GM19043 (cell line): ENCODE measurements at regions not wholly inside any gene's neighbourhood (a gene's known extent, or its start where the extent isn't known, plus 50 kb on each side); places are given as distances from the start of the nearest gene placed in this dataset.

ENCODE experiments used
- ATAC-seq: cut with Tn5 transposase; IDR thresholded peaks from one replicate; pipeline ENCODE4 v1.9.1; 2021; ENCODE audit warnings: low read depth; ENCODE audit not compliant: unreplicated experiment

DNA sequence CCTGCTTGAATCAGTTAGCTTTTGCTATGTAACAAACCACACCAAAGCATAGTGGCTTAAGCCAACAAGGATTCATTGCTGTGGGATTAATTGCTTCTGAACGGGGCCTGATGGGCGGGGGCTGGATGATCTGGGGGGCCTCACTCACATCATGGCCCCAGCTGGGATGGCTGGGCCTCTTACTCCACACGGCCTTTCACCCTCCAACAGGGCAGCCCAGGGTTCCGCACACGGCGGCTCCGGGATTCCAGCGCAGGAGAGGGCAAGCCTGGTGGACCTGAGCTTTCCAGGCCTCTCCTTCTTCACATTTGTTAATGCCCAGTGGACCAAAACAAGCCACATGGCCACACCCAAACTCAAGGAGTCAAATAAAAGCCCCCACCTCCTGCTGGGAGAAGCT is 86.3 kb upstream of the PHLPP1 start:
- no peak for ATAC-seq

DNA sequence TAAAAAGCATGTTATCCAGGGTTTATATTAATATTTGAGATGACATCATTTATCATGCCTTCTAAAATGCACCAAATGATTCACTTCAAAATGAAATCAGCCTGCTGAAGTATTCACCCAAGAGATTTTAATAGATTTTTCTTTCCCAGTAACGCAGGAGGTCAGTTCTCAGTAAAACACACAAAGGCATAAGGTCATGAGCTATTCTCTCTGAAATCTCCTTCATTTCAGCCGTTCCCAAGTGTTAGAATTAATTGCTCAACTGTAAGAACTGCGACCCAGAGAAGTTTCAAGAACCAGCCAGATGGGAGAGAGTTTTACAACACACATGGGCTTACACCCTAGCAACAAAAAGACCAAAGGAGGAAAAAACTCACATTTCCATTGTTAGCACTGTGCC is 84.2 kb upstream of the PHLPP1 start:
- no peak for ATAC-seq

DNA sequence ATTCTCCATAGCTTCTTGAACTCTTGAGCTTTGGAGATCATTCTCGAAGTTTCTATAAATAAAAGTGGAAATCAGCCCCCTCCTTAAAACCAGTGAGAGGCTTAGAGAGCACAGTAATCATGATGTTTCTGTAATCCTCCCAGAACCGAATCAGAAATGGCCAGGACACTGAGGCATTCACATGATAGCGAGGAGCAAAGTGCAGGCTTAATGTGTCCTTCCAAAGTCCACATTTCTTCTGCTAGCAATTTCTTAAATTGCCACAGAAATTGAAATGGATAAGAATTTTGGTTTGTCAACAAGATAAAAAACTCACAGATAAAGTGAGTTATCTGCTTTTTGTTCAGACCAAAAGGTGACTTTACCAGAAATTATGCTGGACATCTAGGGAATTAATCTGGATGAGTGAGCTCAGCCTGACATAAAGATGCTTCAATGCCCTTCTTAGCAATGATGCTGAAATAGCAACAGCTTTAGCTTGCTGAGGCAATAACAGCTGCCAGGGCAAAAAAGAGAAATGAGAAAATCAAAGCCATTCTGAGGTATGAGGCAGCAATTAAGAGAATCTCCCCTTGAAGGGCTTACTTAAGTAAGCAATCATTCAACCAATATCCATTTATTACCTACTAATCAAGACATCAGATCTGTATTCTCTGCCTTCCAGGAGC is 82.4 kb upstream of the PHLPP1 start:
- ATAC-seq, result no peak

DNA sequence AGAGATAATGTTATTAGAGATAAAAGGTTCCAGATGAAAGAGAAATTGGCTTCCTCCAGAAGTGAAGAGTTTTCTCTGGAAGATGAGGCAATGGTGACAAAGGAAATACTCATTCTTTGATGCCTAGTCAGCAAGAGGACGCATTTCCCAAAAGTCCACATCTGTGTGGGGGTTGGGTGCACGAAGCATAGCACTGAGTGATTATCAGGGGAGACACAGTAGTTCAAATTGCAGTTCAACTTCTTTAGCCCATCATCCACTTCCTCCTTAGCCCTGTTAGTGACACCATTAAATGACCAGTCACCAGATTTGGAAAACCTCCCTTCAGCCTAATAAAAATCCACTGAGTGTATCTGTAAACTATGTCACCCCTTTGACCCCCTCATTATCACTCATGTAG is 80.9 kb upstream of the PHLPP1 start:
- ATAC-seq, result no peak

DNA sequence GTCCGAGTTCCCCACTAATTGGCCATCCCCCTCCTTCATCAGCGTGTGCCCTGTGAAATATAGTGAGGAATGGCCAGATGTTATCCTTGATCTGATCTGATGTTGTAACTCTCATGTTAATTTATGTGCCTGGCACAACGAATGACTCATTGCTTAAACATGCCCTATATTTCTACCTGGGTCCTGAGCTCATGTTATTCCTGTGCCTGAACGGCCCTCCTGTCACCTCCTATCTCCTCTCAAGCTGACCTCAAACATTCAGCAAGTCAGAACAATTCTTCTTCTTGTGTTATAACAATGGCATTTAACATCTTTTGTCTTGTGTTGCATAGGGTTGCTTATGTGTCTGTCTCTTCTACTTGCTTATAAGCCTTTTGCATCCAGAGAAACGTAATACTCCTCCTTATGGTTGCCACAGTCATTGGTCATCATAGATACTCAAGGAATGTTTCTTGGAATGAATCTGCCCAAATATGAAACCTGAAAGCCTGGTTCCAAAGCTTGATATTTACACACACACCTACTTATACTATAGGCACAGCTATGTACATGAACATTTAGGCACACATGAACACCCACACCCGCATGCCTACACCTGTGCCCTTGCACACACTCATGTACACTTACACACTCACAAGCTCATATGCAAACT is 80.2 kb upstream of the PHLPP1 start:
- no peak for ATAC-seq

DNA sequence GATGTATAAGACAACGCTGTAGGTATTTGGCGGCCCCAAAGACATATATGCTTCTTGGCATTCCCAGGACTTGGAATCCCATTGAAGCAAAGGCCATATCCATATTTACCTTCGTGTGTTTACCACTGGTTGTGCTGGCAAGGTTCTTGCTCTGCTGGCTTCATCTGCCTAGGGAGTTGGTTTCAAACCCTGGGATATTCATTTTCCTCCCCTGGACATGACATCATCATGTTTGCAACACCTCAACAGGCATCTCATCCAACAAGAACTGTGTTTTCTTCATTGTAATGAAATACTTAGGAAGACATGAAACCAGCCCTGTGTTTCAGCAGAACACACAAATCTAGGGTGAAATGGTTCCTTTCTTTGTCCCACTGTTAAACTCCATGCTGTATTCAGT is 77.9 kb upstream of the PHLPP1 start:
- no peak for ATAC-seq

DNA sequence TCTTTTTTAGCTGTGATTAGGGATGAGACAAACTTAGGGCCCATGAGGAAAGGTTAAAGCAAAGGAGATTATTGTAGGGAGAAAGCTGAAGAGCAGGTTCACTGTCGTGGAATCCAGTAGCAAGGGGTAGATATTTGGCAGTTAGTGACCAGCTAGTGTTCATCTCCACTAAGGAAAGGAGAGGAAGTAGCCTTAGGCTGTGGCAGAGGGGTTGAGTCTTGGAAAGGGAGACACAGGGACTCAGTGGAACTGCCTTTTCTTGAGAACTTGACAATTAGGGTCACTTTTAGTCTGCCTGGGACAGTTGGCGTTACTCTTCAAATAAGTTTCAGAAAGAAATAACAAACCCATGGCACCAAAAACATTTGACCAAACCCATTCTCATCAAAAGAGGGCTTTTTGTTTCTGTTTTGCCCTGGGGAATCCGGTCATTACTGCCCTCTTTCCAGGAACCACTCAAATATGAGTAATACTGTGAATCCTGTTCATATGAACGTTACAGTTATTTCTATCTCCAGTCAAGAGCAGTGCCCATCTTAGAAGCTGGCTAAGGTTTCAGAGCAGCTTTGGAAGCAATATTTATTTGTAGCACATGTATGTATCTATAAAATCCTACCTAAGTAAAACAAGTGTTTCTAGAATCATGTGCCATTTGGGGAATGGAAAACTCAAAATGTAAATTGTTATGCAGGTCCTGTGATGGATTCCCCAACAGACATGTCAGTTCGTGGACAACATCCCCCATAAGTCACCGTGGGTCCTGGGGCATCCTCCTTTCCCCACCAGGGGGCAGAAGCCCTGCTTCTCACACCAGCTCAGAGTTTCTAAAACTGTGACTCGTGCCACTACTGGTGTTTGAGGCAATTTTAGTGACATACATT is 77.3 kb upstream of the PHLPP1 start:
- ATAC-seq, result peak; percentile 68

DNA sequence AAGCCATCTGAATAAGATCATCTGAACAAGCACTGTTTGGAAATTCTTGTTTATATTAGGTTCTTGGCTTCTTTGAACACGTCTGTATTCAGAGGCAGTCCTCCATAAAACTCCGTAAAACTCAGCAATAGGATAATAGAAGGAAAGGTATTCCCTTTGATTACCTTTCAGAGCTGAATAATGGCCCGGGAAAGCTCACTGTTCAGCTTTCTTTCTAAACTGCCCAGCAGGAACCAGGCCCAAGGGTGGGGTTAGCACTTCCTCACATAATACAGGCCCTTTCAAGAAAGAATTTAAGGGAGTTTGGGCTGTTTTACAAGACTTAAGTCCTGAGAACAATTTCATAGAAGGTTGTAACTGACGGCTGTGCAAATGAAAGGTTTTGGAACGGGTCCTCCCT is 72.2 kb upstream of the PHLPP1 start:
- ATAC-seq, result no peak

DNA sequence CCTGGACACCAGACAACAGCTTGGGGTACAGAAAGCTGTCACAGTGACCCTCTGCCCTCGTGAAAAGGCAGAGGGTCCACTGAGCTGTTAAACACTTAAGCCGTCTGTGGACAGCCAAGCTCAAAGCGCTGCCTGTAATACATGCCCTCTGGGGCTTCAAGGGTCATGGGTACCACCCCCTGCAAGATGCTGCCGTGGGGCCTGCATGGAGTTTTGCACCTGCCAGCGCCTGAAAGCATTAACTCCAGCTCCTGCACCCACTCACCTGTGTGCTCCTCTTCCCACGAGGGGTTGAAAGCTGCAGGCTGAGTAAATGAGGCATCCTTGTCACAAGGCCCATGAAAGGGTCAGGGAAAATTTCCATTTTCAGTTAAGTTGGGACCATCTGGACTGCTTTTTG is 70.6 kb upstream of the PHLPP1 start:
- no peak for ATAC-seq

DNA sequence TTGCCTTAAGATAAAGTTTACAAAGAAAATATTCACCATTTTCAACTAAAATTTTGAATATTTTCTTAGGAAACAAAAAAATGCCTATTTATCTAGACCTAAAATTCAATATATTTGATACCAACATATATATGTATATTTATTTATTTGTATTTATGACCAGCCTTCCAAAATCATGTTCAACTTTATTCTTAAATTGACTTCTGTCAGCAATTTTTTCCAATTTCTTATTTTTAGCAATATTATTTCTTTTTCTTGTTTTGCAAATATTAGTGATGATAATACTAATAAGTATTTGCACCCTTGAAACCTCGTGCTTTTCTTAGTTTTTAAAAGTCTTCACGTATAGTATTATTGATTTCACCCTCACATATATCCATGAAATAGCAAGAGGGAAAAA is 68.2 kb upstream of the PHLPP1 start:
- no peak for ATAC-seq

DNA sequence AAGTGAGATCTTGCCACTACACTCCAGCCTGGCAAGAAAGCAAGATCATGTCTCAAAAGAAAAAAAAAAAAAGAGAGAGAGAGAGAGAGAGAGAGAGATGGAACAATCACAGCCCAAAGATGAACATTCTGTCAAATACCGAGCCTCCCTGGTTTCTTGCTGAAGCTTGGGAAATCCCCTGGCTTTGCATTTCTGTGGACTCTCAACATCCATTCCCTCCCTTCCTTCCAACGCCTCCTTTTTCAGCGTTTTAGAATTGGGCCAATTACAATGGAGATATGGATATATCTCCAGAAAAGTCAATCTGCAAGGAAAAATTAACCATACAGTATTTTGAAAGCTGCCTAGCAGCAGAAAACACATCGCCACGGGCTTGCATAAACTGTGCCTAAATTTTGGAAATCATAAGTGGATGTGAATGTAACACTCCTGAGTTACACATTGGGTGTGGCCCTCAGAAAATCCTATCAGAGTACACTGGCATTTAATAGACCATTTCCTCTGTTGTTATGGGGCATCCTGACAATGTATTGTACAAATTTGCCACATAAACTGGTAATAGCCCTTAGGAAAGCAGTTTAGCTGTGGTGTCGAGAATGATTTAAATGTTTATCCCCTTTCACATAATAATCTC is 67.2 kb upstream of the PHLPP1 start:
- no peak for ATAC-seq

DNA sequence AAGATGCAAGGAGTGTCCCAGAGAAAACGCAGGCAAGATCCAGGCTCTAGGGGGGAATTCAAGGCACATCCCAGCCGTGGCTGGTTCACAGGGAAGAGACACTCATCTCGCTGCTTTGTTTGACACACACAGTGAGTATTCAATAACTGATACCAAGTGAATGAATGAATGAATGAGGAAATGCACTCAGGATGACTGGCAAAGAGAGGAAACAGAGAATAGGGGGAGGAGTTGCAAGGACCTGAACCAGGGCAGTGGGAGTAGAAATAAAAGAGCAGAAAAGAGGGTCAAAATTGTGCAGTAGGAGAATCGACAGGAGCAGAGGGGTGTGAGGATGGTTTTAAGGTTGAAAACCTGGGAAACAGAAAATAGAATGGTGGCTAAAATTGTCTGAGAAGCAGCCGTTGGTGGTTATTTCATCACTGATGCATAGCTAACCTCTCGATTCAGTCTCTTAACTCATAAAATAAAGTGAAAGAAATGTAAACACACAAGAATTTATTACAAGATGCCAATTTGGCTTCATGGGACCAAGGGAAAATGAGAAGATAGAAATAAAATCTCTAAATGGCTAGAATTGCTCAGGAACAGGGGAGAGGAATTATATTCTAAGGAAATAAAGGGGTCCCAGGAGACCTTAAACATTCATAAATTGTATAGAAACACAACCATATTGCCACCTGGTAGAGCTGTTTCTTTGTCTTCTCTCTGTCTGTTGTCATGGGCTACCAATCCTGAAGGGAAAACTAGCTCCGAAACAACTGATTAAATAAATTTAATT is 63.9 kb upstream of the PHLPP1 start:
- ATAC-seq, result peak; percentile 37

DNA sequence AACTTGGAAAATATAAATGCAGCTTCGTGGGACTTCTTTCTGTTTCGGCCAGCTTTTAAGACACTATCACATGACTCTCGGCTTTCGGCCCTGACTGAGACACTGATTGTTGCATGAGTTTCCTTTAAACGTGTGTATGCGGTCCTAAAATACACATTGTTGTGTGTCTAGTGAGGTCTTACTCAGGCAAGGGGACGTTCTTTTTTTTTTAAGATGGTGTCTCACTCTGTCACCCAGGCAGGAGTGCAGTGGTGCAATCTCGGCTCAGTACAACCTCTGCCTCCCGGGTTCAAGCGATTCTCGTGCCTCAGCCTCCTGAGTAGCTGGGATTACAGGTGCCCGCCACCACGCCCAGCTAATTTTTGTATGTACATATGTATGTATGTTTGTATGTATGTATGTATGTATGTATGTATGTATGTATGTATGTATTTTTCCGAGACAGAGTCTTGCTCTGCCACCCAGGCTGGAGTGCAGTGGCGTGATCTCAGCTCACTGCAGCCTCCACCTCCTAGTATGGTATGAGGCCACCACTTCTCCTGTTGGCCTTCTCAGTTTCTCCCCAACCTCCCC is 63.2 kb upstream of the PHLPP1 start:
- ATAC-seq, result peak; percentile 66

DNA sequence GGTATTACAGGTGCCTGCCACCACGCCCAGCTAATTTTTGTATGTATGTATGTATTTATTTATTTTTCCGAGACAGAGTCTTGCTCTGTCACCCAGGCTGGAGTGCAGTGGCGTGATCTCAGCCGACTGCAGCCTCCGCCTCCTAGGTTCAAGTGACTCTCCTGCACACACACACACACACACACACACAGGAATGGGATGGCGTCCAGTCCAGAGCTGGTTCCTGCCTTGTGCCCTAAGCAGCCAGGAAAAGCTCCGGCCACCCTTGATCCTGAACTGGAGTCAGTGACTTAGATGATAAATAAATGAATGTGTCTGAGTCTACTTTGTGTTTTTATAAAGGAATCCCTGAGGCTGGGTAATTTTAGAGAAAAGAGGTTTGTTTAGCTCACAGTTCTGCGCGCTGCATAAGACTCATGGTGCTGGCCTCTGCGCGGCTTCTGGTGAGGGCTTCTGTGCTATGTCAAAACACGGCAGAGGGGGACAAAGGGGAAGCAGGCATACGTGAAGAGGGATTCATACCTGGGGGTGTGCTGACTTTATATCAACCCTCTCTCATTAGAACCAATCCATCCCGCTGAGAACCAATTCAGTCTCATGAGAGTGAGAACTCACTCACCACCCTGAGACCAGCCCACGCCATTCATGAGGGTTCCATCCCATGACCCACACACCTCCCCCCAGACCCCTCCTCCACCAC is 59.7 kb upstream of the PHLPP1 start:
- ATAC-seq, result no peak

DNA sequence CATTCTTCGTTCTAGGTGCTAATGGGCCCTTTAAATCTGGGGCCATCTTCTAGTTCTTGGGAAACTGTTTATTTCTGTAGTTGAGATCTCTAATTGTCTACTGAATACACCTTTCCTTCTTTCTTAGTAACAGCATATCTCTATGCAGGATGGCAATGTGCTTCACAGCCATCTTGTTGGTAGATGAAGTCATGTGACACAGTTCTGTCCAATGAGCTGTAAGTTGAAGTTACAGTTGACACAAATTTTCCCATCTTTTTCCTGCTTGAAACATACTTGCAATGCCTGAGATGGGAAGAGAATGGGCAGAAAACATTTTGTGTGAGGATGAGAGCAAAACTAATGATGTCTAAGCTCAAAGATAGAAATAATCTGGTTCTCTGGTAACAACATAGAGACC is 57.3 kb upstream of the PHLPP1 start:
- ATAC-seq, result no peak

DNA sequence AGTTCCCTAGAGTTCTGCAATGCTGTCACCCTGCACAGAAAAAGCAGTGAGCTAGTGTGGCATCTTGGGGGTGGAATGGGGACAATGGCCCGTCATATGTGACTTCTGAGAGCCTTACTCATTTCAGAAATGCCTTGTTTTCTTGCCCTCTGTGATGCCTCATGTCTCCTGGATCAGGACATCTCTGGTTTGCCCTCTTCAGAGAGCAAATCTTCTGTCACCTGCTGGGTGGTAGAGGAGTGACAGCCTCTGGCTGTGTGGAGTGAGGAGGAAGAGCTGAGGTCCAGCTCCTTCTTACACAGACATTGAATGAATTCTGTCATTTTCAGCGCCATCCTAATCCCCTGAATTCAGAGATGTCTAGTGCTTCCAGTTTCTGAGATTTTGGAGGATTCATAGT is 55.6 kb upstream of the PHLPP1 start:
- ATAC-seq, result no peak

DNA sequence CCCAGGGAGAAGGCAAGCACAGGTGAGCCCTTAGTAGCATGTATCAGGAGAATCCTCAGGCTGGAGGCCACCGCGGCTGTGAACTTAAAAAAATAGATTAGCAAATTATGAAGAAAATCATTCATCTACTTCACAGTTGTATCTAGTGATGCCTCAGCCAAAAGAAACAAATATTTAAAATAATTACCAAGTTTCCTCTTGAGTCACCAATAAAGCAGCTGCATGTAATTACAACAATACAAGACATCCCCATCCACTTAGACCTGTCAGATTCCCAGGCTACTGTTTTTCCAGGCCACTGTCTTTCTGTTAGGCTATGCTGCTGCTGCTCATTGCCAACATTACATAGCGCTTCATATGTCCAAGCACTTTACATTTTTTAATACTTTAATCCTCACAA is 54.6 kb upstream of the PHLPP1 start:
- no peak for ATAC-seq

DNA sequence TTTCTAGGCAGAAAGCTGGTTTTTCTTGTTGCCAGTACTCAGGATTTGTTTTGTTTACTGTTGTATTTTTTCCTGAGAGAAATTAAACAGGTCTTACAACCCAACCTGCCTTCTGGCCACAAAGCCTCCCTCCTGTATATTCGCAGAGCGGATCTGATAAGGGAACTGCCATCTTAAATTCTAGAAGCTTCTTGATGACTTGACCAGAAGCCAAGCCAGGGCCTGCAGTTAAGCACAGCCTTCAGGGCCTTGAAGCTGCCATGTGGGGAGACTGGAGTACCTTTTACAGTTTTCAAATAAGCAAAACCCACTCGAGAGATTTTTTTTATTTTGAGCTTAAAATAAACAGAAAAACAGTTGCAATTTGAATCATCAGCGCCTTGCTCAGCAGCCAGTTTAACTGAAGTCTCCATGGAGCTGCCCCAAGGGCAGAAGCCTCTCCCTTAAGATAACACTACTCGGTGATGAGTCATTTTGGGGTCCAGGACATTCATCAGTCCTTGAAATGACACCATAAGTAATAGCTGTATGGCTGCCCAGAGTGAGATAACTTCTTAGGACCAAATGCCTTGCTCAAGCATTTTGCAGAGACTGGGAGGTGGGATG is 51.5 kb upstream of the PHLPP1 start:
- peak; percentile 83 for ATAC-seq

DNA sequence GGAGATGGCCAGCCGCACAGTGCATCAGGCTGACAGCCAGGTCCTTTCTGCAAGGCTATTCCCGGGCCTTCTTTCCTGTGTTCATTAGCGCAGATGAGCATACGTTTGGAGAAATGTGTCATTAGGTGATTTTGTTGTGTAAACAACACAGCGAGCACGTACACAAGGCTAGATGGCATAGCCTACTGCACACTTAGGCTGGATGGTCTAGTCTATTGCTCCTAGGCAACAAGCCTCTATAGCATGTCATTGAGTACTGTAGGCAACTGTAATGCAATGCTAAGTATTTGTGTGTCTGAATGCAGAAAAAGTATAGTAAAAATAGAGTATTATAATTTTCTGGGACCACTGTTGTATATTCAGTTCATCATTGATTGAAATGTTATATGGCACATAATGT is 50.9 kb upstream of the PHLPP1 start:
- no peak for ATAC-seq
